ENCODE measurements at regions not wholly inside any gene's neighbourhood (a gene's known extent, or its start where the extent isn't known, plus 50 kb on each side); places are given as distances from the start of the nearest gene placed in this dataset.

DNA sequence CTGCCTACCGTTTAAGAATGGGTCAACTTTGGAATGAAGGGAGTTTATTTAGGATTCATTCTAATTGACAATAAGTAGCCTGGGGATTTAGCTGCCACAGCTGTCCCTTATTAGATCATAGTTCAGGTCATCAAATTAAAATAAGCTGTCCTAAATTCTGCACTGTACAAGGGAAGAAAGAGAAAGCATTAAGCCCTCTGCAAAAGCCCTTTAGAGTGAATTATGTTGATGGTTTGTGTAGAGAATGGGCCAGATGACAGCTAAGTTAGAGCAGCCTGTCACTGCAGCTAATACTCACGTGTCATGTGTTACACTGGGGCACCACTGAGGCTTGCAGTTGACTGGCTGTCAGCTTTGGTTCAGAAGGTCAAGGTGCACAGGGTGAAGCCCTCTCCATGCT, 737.1 kb upstream of the SLC10A2 start:
- TF ChIP-seq, protein P1, sequence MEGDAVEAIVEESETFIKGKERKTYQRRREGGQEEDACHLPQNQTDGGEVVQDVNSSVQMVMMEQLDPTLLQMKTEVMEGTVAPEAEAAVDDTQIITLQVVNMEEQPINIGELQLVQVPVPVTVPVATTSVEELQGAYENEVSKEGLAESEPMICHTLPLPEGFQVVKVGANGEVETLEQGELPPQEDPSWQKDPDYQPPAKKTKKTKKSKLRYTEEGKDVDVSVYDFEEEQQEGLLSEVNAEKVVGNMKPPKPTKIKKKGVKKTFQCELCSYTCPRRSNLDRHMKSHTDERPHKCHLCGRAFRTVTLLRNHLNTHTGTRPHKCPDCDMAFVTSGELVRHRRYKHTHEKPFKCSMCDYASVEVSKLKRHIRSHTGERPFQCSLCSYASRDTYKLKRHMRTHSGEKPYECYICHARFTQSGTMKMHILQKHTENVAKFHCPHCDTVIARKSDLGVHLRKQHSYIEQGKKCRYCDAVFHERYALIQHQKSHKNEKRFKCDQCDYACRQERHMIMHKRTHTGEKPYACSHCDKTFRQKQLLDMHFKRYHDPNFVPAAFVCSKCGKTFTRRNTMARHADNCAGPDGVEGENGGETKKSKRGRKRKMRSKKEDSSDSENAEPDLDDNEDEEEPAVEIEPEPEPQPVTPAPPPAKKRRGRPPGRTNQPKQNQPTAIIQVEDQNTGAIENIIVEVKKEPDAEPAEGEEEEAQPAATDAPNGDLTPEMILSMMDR (IDR thresholded peaks at IDR 0.05) = no peak
- Histone ChIP-seq H3K27ac (no peak overlapping the region), H3K9me3 (no peaks in the 10 kb centered on the region), H3K4me1 (no peaks in the 10 kb centered on the region), H3K36me3 (no peaks in the 10 kb centered on the region), H3K27me3 (no peaks in the 10 kb centered on the region), H3K4me3 (no peak overlapping the region)
- no peak for DNase-seq (ENCODE audit: low spot score)

DNA sequence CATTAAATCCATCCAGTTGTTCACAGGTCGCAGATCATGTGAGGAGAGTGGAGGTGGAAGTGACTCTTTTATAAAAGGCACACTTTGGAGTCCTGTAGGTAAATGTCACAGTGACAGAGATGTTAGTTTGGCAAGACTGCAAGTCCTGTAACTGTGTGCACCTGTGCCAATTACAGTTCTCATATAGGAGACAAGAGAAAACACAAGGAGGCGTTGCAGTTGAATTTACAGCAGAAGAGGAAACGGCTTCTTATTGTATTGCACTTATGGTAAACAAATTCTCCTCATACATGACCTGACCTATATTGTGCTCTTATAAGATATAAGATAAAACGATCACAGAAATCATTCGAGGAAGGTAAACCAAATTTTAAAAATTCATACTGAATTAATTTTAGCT, 732.8 kb upstream of the SLC10A2 start:
- H3K36me3 ChIP-seq = no peaks in the 10 kb centered on the region
- DNase-seq (ENCODE audit: low spot score) = no peak
- no peaks in the 10 kb centered on the region for H3K9me3 ChIP-seq
- TF ChIP-seq, protein P1 (IDR thresholded peaks at IDR 0.05) = no peak
- no peaks in the 10 kb centered on the region for H3K27me3 ChIP-seq
- H3K4me1 ChIP-seq = no peaks in the 10 kb centered on the region
- no peak overlapping the region for H3K4me3 ChIP-seq
- no peak overlapping the region for H3K27ac ChIP-seq

DNA sequence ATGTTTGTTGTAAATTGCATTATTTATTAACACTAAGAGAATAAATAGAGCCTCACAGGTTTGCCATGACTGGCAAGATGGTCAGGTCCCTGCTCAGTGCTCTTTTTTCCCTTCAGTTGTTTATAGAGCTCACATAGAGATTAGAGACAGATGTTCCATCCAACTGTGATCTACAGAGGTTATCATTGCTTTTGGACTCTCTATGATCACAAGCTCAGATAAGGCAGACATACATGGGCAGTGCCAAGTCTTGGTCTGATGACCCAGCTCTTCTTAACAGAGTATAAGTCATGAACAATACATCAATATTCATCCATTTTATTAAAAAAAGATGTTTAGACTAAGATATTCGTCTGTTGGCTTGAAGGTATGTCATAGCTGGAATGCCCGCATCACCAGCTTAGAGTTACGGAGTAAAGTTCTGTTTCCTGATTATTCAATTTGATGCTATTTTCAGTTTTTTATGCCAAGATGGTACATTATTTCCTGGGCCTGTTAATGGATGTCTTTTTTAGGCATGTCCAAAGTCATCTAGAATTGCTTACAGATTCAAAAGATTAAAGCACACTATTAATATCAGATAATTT, 729.8 kb upstream of the SLC10A2 start:
- no peak for DNase-seq (ENCODE audit: low spot score)
- H3K27me3 ChIP-seq = no peaks in the 10 kb centered on the region
- H3K27ac ChIP-seq = no peak overlapping the region
- no peaks in the 10 kb centered on the region for H3K36me3 ChIP-seq
- TF ChIP-seq, protein P1 (IDR thresholded peaks at IDR 0.05) = no peak
- no peaks in the 10 kb centered on the region for H3K9me3 ChIP-seq
- H3K4me3 ChIP-seq = no peak overlapping the region
- no peaks in the 10 kb centered on the region for H3K4me1 ChIP-seq

DNA sequence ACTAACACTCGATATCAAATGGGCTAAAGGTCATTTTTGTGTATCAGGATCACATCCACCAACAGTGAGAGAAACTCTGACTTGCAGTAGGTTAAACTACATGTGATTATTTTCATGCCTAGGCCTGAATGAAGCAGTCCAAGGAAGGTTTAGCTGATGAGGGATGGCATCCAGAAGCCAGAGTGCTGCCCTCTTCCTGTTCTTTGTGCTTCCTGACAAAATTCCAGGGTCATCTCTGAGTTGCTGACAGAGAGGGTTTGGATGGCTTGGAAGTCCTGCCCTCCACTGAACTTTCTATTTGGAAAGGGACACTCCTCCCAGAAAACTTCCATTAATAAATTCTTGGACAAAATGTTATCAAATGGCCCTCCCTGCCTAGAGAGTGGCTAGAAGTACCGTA, 728.3 kb upstream of the SLC10A2 start:
- DNase-seq (ENCODE audit: low spot score) = no peak
- no peaks in the 10 kb centered on the region for H3K27me3 ChIP-seq
- H3K9me3 ChIP-seq = no peaks in the 10 kb centered on the region
- TF ChIP-seq, protein P1 (IDR thresholded peaks at IDR 0.05) = no peak
- H3K4me1 ChIP-seq = no peaks in the 10 kb centered on the region
- no peak overlapping the region for H3K27ac ChIP-seq
- H3K4me3 ChIP-seq = no peak overlapping the region
- no peaks in the 10 kb centered on the region for H3K36me3 ChIP-seq

DNA sequence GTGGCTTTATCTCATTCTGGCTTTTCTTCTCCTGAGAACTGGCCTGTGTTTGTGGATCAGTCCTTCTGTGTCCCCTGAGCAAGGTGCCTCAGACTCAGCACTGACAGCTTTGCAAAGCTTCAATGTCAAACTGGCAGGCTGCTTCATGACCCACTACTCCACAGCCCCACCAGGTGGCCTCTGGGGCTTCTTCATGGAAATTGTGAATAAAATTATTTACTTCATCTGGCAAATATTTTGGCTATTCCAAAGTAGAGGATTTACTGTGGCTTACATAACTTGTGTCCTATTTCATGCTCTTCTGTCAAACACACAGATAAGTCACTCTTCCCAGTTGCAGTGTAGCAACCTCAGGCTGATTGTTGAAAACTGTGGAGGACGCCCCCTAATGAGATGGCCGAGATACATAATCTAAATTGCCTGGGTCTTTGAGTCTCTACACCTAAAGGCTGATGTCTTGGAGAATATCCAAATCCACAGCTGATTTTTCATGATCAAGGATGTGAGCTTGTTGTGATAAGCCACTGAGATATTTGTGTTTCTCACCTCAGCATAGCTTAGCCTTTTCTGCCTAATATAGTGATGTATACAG, 721.9 kb upstream of the SLC10A2 start:
- H3K27ac ChIP-seq = no peak overlapping the region
- no peaks in the 10 kb centered on the region for H3K9me3 ChIP-seq
- no peak overlapping the region for H3K4me3 ChIP-seq
- TF ChIP-seq, protein P1 (IDR thresholded peaks at IDR 0.05) = peak in 1 of 2 donors; percentile 57
- no peak for DNase-seq (ENCODE audit: low spot score)
- no peaks in the 10 kb centered on the region for H3K4me1 ChIP-seq
- H3K27me3 ChIP-seq = no peaks in the 10 kb centered on the region
- no peaks in the 10 kb centered on the region for H3K36me3 ChIP-seq

DNA sequence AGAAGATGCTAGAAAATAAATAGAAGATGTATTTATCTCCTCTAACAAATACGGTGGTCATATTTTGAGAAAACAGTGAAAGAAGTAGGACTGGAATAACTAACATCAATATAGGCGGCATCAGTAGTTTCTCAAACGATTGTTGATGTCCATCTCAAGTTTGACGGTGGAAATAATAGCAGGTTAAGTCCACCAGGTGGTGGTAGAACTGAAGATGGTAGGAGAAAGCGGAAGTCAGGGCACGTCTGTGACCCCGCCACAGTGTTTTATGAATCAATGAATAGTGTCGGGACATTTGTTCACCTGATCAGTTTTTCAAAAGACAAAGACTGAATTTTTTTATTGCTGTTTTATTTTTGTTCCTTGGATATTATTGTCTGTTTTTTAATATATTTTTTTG, 706.4 kb upstream of the SLC10A2 start:
- H3K27ac ChIP-seq = no peak overlapping the region
- H3K4me3 ChIP-seq = no peak overlapping the region
- no peaks in the 10 kb centered on the region for H3K9me3 ChIP-seq
- DNase-seq (ENCODE audit: low spot score) = no peak
- no peaks in the 10 kb centered on the region for H3K36me3 ChIP-seq
- no peaks in the 10 kb centered on the region for H3K4me1 ChIP-seq
- H3K27me3 ChIP-seq = no peaks in the 10 kb centered on the region
- TF ChIP-seq, protein P1 (IDR thresholded peaks at IDR 0.05) = no peak

Measured in right atrium auricular region (tissue), 2 donors.